SU-DHL-6 (cell line): ENCODE measurements at regions not wholly inside any gene's neighbourhood (a gene's known extent, or its start where the extent isn't known, plus 50 kb on each side); places are given as distances from the start of the nearest gene placed in this dataset.
A peak's percentile ranks its signal among the peaks of the same experiment; 100 is the strongest.

ENCODE experiments used
- H2AFZ ChIP-seq: fragments of 200-600 bp; sonication (generic); 2 replicates; pipeline ENCODE4 v1.6.1; 2014; ENCODE audit warnings: low read depth, mild to moderate bottlenecking, moderate library complexity, mixed read lengths, antibody characterized with exemption, low read length; ENCODE audit not compliant: severe bottlenecking
- H3F3A ChIP-seq: fragments of 200-600 bp; shearing (Covaris generic); 2 replicates; pipeline ENCODE4 v1.6.0; 2016; ENCODE audit warnings: antibody characterized with exemption, mild to moderate bottlenecking; ENCODE audit not compliant: insufficient read depth
- H3K27ac ChIP-seq: fragments of 200-600 bp; sonication (generic); 2 replicates; pipeline ENCODE4 v1.5.1; 2016; ENCODE audit warnings: low read depth, mild to moderate bottlenecking, low read length, moderate library complexity, mixed read lengths
- H3K27me3 ChIP-seq: fragments of 200-600 bp; sonication (generic), shearing (Covaris generic); 2 replicates; pipeline ENCODE4 v1.6.0; 2014; ENCODE audit warnings: mild to moderate bottlenecking, low read length
- H3K36me3 ChIP-seq: fragments of 200-600 bp; sonication (generic); 2 replicates; pipeline ENCODE4 v1.6.1; 2014; ENCODE audit warnings: mild to moderate bottlenecking, low read length, mixed read lengths
- H3K4me2 ChIP-seq: fragments of 300-600, 200-600 bp; shearing (Covaris generic), sonication (generic); 2 replicates; pipeline ENCODE4 v1.6.0; 2014; ENCODE audit warnings: low read length, low read depth, mild to moderate bottlenecking; ENCODE audit not compliant: poor library complexity, severe bottlenecking
- H3K4me3 ChIP-seq: fragments of 200-600 bp; sonication (generic); 2 replicates; pipeline ENCODE4 v1.5.1; 2014; ENCODE audit warnings: antibody characterized with exemption, low read length, mild to moderate bottlenecking, mixed read lengths; ENCODE audit not compliant: insufficient read depth, poor library complexity, severe bottlenecking
- H3K79me2 ChIP-seq: fragments of 200-600 bp; sonication (generic); 2 replicates; pipeline ENCODE4 v1.6.1; 2014; ENCODE audit warnings: mild to moderate bottlenecking, low read length, moderate library complexity; ENCODE audit not compliant: insufficient read depth
- H3K9ac ChIP-seq: fragments of 200-600 bp; sonication (generic); 2 replicates; pipeline ENCODE4 v1.7.0; 2014; ENCODE audit warnings: mild to moderate bottlenecking, low read length
- H3K9me2 ChIP-seq: fragments of 200-600 bp; sonication (generic); replicated peaks from 2 replicates; pipeline ENCODE4 v1.6.1; 2014; ENCODE audit warnings: low read length; ENCODE audit not compliant: insufficient read depth
- H3K9me3 ChIP-seq: fragments of 200-600 bp; sonication (generic); 2 replicates; pipeline ENCODE4 v1.6.1; 2014; ENCODE audit warnings: low read length, mixed read lengths; ENCODE audit not compliant: insufficient read depth
- H4K20me1 ChIP-seq: fragments of 200-600 bp; sonication (generic); 2 replicates; pipeline ENCODE4 v1.6.1; 2014; ENCODE audit warnings: low read depth, mild to moderate bottlenecking, antibody characterized with exemption, low read length, moderate library complexity, mixed read lengths
- EZH2phosphoT487 ChIP-seq: fragments of 200-600 bp; sonication (generic), shearing (Covaris generic); conservative IDR thresholded peaks from 2 replicates; pipeline ENCODE4 v1.6.1; 2018; ENCODE audit warnings: mild to moderate bottlenecking, antibody characterized with exemption, low read length, moderate library complexity, mixed read lengths
- TF ChIP-seq, protein P1 (sequence below): fragments of 200-600 bp; sonication (generic); IDR thresholded peaks from one replicate; pipeline ENCODE4 v1.5.1; 2017; ENCODE audit warnings: antibody characterized with exemption, mild to moderate bottlenecking, low read length, moderate library complexity; ENCODE audit not compliant: insufficient read depth, poor library complexity, severe bottlenecking

DNA sequence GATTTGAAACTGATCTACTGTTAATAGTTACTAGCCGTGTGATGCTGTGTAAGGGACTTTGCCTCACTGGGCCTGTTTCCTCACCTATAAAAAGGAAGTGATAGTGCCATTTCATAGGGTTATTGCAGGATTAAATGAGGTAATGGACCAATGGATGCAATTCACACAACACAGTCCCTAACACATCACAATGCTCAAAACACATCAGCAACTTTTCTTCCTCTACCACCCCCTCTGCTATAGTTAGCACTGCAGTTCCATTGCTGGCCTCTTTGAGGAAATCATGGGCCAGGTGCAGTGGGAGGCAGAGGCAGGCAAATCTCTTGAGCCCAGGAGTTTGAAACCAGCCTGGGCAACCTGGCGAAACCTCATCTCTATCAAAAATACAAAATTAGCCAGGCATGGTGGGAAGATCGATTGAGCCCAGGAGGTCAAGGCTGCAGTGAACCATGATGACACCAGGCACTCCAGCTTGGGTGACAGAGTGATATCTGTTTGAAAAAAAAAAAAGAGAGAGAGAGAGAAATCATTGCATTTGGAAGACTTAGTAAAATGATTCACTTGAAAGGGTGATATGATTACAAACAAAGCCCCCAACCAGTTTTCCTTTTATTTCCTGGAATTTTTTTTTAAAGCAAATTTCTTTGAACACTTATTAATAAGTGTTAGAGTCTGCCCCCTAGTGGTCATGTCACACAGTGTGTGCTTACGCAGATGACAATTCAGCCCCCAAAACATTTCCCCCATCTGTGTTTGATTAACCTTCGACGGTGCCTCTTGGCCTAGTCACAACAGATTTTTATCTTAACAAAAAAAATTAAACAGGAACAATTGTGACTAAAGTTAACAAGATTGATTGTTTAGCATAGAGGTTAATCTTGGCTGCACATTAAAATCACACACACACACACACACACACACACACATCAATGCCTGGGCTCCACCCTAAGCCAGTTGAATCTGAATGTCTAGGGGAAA is 88.6 kb upstream of the BCL11A start:
- H4K20me1 ChIP-seq: no peaks in the 10 kb centered on the region
- H3K4me2 ChIP-seq: no peak overlapping the region
- no peaks in the 10 kb centered on the region for H3K27me3 ChIP-seq

DNA sequence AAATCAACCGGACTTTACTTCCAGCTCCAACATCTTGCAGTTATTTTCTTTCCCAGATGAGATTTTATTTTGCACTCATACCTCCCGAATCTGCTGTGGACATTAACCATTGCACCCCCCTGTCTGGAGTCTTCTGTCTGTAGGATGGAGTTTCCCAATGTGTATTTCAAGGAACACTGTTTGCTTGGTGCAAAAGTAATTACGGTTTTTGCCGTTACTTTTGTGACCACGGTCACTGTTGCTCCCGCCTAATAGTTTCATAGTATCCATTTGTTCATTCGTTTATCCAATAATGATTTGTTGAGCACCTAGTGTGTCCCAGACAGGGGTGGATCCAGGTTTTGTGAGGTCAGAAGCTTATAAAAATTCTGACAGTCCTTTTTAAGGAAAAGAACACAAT is 90.3 kb upstream of the BCL11A start:
- Histone ChIP-seq H3K27me3 (no peaks in the 10 kb centered on the region), H3K79me2 (no peaks in the 10 kb centered on the region), H3F3A (no peaks in the 10 kb centered on the region), H2AFZ (no peak overlapping the region), H3K27ac (no peak overlapping the region), H3K9me3 (no peaks in the 10 kb centered on the region), H3K4me2 (no peak overlapping the region), H3K36me3 (no peaks in the 10 kb centered on the region), H3K4me3 (no peak overlapping the region), H3K9ac (no peak overlapping the region), H3K9me2 (no peaks in the 10 kb centered on the region), H4K20me1 (no peaks in the 10 kb centered on the region)
- TF ChIP-seq, protein P1, sequence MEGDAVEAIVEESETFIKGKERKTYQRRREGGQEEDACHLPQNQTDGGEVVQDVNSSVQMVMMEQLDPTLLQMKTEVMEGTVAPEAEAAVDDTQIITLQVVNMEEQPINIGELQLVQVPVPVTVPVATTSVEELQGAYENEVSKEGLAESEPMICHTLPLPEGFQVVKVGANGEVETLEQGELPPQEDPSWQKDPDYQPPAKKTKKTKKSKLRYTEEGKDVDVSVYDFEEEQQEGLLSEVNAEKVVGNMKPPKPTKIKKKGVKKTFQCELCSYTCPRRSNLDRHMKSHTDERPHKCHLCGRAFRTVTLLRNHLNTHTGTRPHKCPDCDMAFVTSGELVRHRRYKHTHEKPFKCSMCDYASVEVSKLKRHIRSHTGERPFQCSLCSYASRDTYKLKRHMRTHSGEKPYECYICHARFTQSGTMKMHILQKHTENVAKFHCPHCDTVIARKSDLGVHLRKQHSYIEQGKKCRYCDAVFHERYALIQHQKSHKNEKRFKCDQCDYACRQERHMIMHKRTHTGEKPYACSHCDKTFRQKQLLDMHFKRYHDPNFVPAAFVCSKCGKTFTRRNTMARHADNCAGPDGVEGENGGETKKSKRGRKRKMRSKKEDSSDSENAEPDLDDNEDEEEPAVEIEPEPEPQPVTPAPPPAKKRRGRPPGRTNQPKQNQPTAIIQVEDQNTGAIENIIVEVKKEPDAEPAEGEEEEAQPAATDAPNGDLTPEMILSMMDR: no peak
- no peak for TF ChIP-seq EZH2phosphoT487

More for the DNA sequence above, 88.6 kb upstream of the BCL11A start:
- Histone ChIP-seq H3F3A (no peaks in the 10 kb centered on the region), H3K4me3 (no peak overlapping the region), H3K36me3 (no peaks in the 10 kb centered on the region), H3K9me2 (no peaks in the 10 kb centered on the region), H3K9me3 (no peaks in the 10 kb centered on the region), H3K9ac (no peak overlapping the region), H2AFZ (no peak overlapping the region), H3K27ac (no peak overlapping the region), H3K79me2 (no peaks in the 10 kb centered on the region)
- TF ChIP-seq, protein P1: peak; percentile 96
- TF ChIP-seq EZH2phosphoT487: no peak

- H3K36me3 ChIP-seq: no peaks in the 10 kb centered on the region
- H3K27ac ChIP-seq: no peak overlapping the region
- no peak overlapping the region for H3K4me3 ChIP-seq
- no peaks in the 10 kb centered on the region for H3K9me3 ChIP-seq
- no peak overlapping the region for H3K4me2 ChIP-seq
- H2AFZ ChIP-seq: peak overlapping the region; percentile 52
- H3K27me3 ChIP-seq: no peaks in the 10 kb centered on the region
- H4K20me1 ChIP-seq: no peaks in the 10 kb centered on the region
- H3F3A ChIP-seq: no peaks in the 10 kb centered on the region
- H3K9ac ChIP-seq: no peak overlapping the region
- no peaks in the 10 kb centered on the region for H3K9me2 ChIP-seq
- no peaks in the 10 kb centered on the region for H3K79me2 ChIP-seq
- TF ChIP-seq EZH2phosphoT487: no peak
- TF ChIP-seq, protein P1: no peak
Measured at GRCh38 chr2:60644951-60645350, 91.5 kb upstream of the BCL11A start.
